Activated CD8-positive, alpha-beta T cell treated with anti-CD3 and anti-CD28 coated beads for 36 hours (primary cell): ENCODE measurements at regions not wholly inside any gene's neighbourhood (a gene's known extent, or its start where the extent isn't known, plus 50 kb on each side); places are given as distances from the start of the nearest gene placed in this dataset.

ENCODE experiments used
- ATAC-seq: fragments of 200-7000 bp; cut with Tn5 transposase; one replicate; pipeline ENCODE4 v1.10.0; 2021; ENCODE audit warnings: mild to moderate bottlenecking, moderate library complexity
- CTCF ChIA-PET: fragments of 350-600 bp; sonication (Branson Sonifier 250); formaldehyde crosslinking; loops from one replicate; lab custom pipeline; 2021; ENCODE audit warnings: antibody characterized with exemption; lab: Charles Lee
- POLR2A ChIA-PET: fragments of 350-600 bp; sonication (Branson Sonifier 250); formaldehyde crosslinking; loops from one replicate; lab custom pipeline; 2021; ENCODE audit warnings: antibody characterized with exemption; lab: Charles Lee
- DNase-seq: peaks from one replicate; pipeline ENCODE4 v3.0.0-alpha.2; 2020
- H3K27ac Mint-ChIP-seq: one replicate; pipeline ENCODE4 v1.8.0; 2021; ENCODE audit warnings: mild to moderate bottlenecking, mixed read lengths
- H3K27me3 Mint-ChIP-seq: one replicate; pipeline ENCODE4 v1.8.0; 2021; ENCODE audit warnings: mixed read lengths
- H3K36me3 Mint-ChIP-seq: one replicate; pipeline ENCODE4 v1.8.0; 2021; ENCODE audit warnings: low read depth, mixed read lengths
- H3K4me1 Mint-ChIP-seq: one replicate; pipeline ENCODE4 v1.8.0; 2021; ENCODE audit warnings: low read depth, mixed read lengths
- H3K4me3 Mint-ChIP-seq: one replicate; pipeline ENCODE4 v1.8.0; 2021; ENCODE audit warnings: mild to moderate bottlenecking, moderate library complexity, mixed read lengths
- H3K9me3 Mint-ChIP-seq: one replicate; pipeline ENCODE4 v1.8.0; 2021; ENCODE audit warnings: mixed read lengths
- intact Hi-C: fragments of 100-400 bp; cut with micrococcal nuclease; formaldehyde crosslinking; loops from one replicate; pipeline ENCODE4 v1.10.0; 2022
- TF ChIP-seq, protein P1 (sequence below): fragments of 200-600 bp; IDR thresholded peaks from one replicate; pipeline ENCODE4 v1.8.0; 2022; ENCODE audit warnings: antibody characterized with exemption, mild to moderate bottlenecking

DNA sequence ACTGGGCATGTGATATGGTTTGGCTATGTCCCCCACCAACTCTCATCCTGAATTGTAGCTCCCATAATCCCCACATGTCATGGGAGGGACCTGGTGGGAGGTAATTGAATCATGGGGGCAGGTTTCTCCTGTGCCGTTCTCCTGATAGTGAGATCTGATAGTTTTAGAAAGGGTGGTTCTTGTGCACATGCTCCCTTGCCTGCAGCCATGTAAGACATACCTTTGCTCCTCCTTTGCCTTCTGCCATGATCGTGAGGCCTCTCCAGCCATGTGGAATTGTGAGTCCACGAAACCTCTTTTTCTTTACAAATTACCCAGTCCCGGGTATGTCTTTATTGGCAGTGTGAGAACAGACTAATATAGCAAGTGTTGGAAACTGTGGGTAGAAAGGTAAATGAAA, 99.5 kb upstream of the HMCN1 start:
- Mint-ChIP-seq H3K4me1 (peaks cover 13% of the 10 kb centered on the region), H3K4me3 (no peak overlapping the region), H3K27me3 (no peaks in the 10 kb centered on the region), H3K27ac (no peak overlapping the region), H3K9me3 (peaks cover 11% of the 10 kb centered on the region), H3K36me3 (peaks cover 5% of the 10 kb centered on the region)
- TF ChIP-seq, protein P1, sequence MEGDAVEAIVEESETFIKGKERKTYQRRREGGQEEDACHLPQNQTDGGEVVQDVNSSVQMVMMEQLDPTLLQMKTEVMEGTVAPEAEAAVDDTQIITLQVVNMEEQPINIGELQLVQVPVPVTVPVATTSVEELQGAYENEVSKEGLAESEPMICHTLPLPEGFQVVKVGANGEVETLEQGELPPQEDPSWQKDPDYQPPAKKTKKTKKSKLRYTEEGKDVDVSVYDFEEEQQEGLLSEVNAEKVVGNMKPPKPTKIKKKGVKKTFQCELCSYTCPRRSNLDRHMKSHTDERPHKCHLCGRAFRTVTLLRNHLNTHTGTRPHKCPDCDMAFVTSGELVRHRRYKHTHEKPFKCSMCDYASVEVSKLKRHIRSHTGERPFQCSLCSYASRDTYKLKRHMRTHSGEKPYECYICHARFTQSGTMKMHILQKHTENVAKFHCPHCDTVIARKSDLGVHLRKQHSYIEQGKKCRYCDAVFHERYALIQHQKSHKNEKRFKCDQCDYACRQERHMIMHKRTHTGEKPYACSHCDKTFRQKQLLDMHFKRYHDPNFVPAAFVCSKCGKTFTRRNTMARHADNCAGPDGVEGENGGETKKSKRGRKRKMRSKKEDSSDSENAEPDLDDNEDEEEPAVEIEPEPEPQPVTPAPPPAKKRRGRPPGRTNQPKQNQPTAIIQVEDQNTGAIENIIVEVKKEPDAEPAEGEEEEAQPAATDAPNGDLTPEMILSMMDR = no peak
- no peak for ATAC-seq
- POLR2A ChIA-PET = interaction anchor here (1.1 kb wide), 2 partner anchors 8 to 195 kb away, joined by 3 read pairs; no protein-coding TSS in a partner anchor
- DNase-seq = no peak
- CTCF ChIA-PET = interaction anchor here (2.2 kb wide), 1 partner anchor 11 kb away, joined by 4 read pairs; no protein-coding TSS in a partner anchor
- intact Hi-C loops = no loop called here

DNA sequence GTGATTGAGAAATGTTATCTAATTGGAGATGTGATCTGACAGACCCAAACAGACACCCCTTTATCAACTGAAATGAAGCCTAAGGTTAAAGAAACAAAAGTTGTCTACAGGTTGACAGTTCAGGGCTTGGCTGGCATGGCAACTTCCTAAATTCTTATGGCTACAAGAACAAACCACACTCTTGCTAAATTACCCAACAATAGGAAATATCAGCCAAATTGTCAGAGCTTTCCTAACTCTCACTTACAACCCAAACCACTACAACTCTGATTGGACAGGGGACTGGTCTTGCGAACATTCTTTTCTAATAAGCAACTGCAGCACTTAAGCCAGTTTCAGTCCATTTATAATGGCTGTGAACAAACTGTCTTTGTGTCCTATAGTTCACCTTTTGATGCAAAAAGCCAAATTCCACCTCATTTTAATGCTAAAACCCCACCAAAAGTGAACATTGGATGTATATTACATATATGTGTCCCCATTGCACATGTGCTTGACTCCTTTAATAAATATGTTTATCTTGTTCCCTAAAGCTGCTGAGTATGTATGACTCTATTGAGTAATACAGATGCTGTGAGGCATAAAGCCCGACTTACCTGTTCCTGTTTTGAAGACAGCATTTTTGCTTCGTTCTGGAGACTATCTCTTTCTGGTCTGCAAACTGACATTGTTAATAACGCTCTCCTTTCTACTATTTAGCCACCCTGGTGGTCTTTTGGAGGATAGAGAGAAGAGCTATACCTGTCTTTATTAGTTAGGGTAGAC, 101.3 kb upstream of the HMCN1 start:
- no peaks in the 10 kb centered on the region for H3K27me3 Mint-ChIP-seq
- ATAC-seq (no peak), DNase-seq (no peak)
- CTCF ChIA-PET = interaction anchor here (1.5 kb wide), 1 partner anchor 20 kb away, joined by 3 read pairs; no protein-coding TSS in a partner anchor
- H3K36me3 Mint-ChIP-seq = peaks cover 5% of the 10 kb centered on the region
- intact Hi-C loops = no loop called here
- POLR2A ChIA-PET = no interaction called here
- no peak overlapping the region for H3K4me3 Mint-ChIP-seq
- peaks cover 13% of the 10 kb centered on the region for H3K4me1 Mint-ChIP-seq
- H3K9me3 Mint-ChIP-seq = peaks cover 8% of the 10 kb centered on the region
- TF ChIP-seq, protein P1 = no peak
- H3K27ac Mint-ChIP-seq = no peak overlapping the region

GRCh38 chr1:185631843-185632242, 102.3 kb upstream of the HMCN1 start:
- ChIA-PET CTCF (no interaction called here), POLR2A (interaction anchor here (0.6 kb wide), 1 partner anchor 96 kb away, joined by 3 read pairs; no protein-coding TSS in a partner anchor)
- H3K9me3 Mint-ChIP-seq = peaks cover 8% of the 10 kb centered on the region
- H3K27ac Mint-ChIP-seq = no peak overlapping the region
- no peak overlapping the region for H3K4me3 Mint-ChIP-seq
- intact Hi-C loops = no loop called here
- H3K36me3 Mint-ChIP-seq = peaks cover 2% of the 10 kb centered on the region
- ATAC-seq (no peak), DNase-seq (no peak)
- no peaks in the 10 kb centered on the region for H3K27me3 Mint-ChIP-seq
- peaks cover 6% of the 10 kb centered on the region for H3K4me1 Mint-ChIP-seq
- TF ChIP-seq, protein P1 = no peak

DNA sequence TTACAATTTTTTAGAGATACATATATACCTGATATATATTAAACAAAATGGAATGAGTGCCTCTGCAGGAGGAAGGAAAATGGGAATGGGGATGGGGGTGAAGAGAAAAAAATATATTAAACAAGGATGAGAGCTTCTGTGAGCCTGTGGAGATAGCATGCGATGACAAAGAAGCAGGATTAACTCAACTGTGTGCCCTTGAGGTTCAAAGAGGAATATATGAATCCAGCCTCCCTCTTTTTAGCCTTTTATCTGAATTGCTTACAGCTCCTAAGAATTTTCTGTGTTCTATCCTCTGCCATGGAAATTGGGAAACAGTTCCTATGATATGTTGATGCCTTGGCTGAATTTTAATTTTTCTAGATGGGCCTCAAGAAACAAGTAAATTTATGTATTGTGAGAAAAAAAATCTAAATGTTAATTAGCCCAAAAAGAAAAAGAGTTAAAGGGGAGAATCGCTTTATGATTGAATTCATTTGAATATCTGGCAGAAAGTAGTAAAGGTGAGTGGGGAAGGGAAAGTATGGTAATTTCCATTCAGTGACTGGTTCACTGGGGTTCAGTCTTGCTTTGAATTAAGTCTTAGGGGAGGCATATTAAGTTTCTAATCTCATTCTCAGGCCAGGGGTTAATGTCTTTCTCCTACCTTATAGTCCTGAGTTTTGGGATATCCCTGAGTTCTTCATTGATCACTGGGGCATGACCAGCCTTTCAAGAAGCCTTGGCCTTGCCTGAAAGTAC, 106.3 kb upstream of the HMCN1 start:
- DNase-seq (no peak), ATAC-seq (no peak)
- Mint-ChIP-seq H3K4me3 (no peak overlapping the region), H3K36me3 (no peaks in the 10 kb centered on the region), H3K27me3 (no peaks in the 10 kb centered on the region), H3K4me1 (no peaks in the 10 kb centered on the region), H3K27ac (no peak overlapping the region), H3K9me3 (no peaks in the 10 kb centered on the region)
- ChIA-PET POLR2A (no interaction called here), CTCF (no interaction called here)
- intact Hi-C loops = no loop called here
- TF ChIP-seq, protein P1 = no peak

- no peak overlapping the region for H3K4me3 Mint-ChIP-seq
- ChIA-PET POLR2A (interaction anchor here (1.1 kb wide), 1 partner anchor 8 kb away, joined by 3 read pairs; no protein-coding TSS in a partner anchor), CTCF (no interaction called here)
- no peak for DNase-seq
- no peaks in the 10 kb centered on the region for H3K27me3 Mint-ChIP-seq
- no peaks in the 10 kb centered on the region for H3K9me3 Mint-ChIP-seq
- H3K36me3 Mint-ChIP-seq = no peaks in the 10 kb centered on the region
- H3K4me1 Mint-ChIP-seq = no peaks in the 10 kb centered on the region
- intact Hi-C loops = no loop called here
- TF ChIP-seq, protein P1 = no peak
- H3K27ac Mint-ChIP-seq = no peak overlapping the region
- no peak for ATAC-seq
These were observed 107.0 kb upstream of the HMCN1 start for GRCh38 chr1:185627171-185627570.
